HL-60 (cell line): ENCODE measurements at regions not wholly inside any gene's neighbourhood (a gene's known extent, or its start where the extent isn't known, plus 50 kb on each side); places are given as distances from the start of the nearest gene placed in this dataset.

Source experiments
- DNase-seq, 2 experiments: peaks; one replicate each; pipeline ENCODE4 v3.0.0-alpha.2; 2010 to 2020; ENCODE audit warnings: low read depth in 1 of 2, low spot score in 1 of 2
- H3K27ac ChIP-seq: fragments of 250-450 bp; sonication (Bioruptor Pico); replicated peaks from 2 replicates; pipeline ENCODE4 v1.5.1; 2020; ENCODE audit warnings: mild to moderate bottlenecking, moderate library complexity
- H3K27me3 ChIP-seq: fragments of 250-450 bp; sonication (Bioruptor Pico); 2 replicates; pipeline ENCODE4 v1.5.1; 2021; ENCODE audit warnings: mild to moderate bottlenecking, moderate library complexity; ENCODE audit not compliant: insufficient read depth, poor library complexity, severe bottlenecking
- H3K4me3 ChIP-seq: replicated peaks from 2 replicates; pipeline ENCODE4 v1.5.1; 2011; ENCODE audit warnings: mild to moderate bottlenecking, control low read depth, low read length; ENCODE audit not compliant: insufficient read depth
- GABPA ChIP-seq: IDR thresholded peaks from 2 replicates; pipeline ENCODE4 v1.6.1; 2012; ENCODE audit warnings: low read depth
- POLR2AphosphoS5 ChIP-seq: IDR thresholded peaks from 2 replicates; pipeline ENCODE4 v1.6.1; 2012; ENCODE audit warnings: low read depth
- REST ChIP-seq: IDR thresholded peaks from 2 replicates; pipeline ENCODE4 v1.6.1; 2012; ENCODE audit warnings: low read depth; ENCODE audit not compliant: insufficient replicate concordance
- SPI1 ChIP-seq: IDR thresholded peaks from 2 replicates; pipeline ENCODE4 v1.6.1; 2012; ENCODE audit warnings: low read depth, mild to moderate bottlenecking, borderline replicate concordance
- TF ChIP-seq, protein P1 (sequence below): IDR thresholded peaks from one replicate; pipeline ENCODE4 v1.5.1; 2011; ENCODE audit warnings: low read length, control low read depth, inconsistent platforms; ENCODE audit not compliant: insufficient read depth

GRCh38 chr2:2796207-2796606, 465.1 kb upstream of the MYT1L start:
- H3K27ac ChIP-seq, result no peak overlapping the region
- H3K4me3 ChIP-seq, result no peak overlapping the region
- TF ChIP-seq POLR2AphosphoS5, result no peak
- TF ChIP-seq, protein P1, sequence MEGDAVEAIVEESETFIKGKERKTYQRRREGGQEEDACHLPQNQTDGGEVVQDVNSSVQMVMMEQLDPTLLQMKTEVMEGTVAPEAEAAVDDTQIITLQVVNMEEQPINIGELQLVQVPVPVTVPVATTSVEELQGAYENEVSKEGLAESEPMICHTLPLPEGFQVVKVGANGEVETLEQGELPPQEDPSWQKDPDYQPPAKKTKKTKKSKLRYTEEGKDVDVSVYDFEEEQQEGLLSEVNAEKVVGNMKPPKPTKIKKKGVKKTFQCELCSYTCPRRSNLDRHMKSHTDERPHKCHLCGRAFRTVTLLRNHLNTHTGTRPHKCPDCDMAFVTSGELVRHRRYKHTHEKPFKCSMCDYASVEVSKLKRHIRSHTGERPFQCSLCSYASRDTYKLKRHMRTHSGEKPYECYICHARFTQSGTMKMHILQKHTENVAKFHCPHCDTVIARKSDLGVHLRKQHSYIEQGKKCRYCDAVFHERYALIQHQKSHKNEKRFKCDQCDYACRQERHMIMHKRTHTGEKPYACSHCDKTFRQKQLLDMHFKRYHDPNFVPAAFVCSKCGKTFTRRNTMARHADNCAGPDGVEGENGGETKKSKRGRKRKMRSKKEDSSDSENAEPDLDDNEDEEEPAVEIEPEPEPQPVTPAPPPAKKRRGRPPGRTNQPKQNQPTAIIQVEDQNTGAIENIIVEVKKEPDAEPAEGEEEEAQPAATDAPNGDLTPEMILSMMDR, result no peak
- no peak for TF ChIP-seq GABPA
- no peak for TF ChIP-seq REST
- TF ChIP-seq SPI1, result no peak
- H3K27me3 ChIP-seq, result no peaks in the 10 kb centered on the region
- DNase-seq, result no peak

GRCh38 chr2:2795438-2796091, 464.5 kb upstream of the MYT1L start:
- H3K27ac ChIP-seq, result no peak overlapping the region
- H3K27me3 ChIP-seq, result no peaks in the 10 kb centered on the region
- TF ChIP-seq, protein P1, result no peak
- no peak for DNase-seq
- no peak overlapping the region for H3K4me3 ChIP-seq

DNA sequence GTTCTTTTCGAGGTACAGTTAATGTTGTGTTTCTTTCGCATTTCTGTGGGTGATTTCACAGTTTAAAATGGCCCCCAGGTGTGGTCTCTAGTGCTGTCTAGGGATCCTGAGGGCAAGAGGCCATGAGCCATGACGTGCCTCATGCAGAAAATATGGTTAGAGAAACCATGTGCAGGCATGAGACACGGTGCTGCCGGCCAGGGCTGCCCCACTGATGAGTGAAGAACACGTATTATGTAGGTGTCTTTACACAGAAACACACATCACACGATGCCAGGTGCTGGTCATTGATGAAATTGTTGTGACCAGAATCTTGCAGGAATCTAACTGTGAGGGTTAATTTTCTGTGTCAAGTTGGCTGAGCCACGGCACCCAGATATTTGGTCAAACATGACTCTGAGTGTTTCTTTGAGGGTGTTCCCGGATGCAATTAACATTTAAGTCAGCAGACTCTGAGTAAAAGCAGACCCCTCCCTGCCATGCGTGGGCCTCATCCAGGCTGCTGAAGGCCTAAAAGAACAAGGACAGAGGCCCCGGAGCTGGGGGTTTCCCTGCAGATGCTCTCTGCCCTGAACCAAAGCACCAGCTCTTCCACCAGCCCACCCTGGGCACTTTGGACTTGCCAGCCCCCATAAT, 463.0 kb upstream of the MYT1L start:
- H3K4me3 ChIP-seq, result no peak overlapping the region
- TF ChIP-seq GABPA, result no peak
- no peak for TF ChIP-seq POLR2AphosphoS5
- no peak for TF ChIP-seq SPI1
- TF ChIP-seq, protein P1, result no peak
- no peak for TF ChIP-seq REST
- no peak for DNase-seq
- H3K27me3 ChIP-seq, result no peaks in the 10 kb centered on the region
- no peak overlapping the region for H3K27ac ChIP-seq

- no peak overlapping the region for H3K4me3 ChIP-seq
- no peak for DNase-seq
- no peaks in the 10 kb centered on the region for H3K27me3 ChIP-seq
- no peak overlapping the region for H3K27ac ChIP-seq
- TF ChIP-seq SPI1, result no peak
- no peak for TF ChIP-seq REST
- TF ChIP-seq, protein P1, result no peak
- TF ChIP-seq POLR2AphosphoS5, result no peak
- TF ChIP-seq GABPA, result no peak
These were observed 462.4 kb upstream of the MYT1L start for GRCh38 chr2:2793514-2793913.
